Endothelial cell of umbilical vein (primary cell): ENCODE measurements at regions not wholly inside any gene's neighbourhood (a gene's known extent, or its start where the extent isn't known, plus 50 kb on each side); places are given as distances from the start of the nearest gene placed in this dataset.

Experiments used
- BruUV-seq: library from RNA; stranded (reverse); fragments of 400-500 nt; replicated peaks from 2 replicates; lab custom pipeline; 2021; lab: Mats Ljungman, UMichigan
- CTCF ChIA-PET: fragments of 300-600, 350-600 bp; sonication (Branson Sonifier 250); formaldehyde crosslinking; loops from one replicate; lab custom pipeline; 2021; ENCODE audit warnings: antibody characterized with exemption, inconsistent platforms; lab: Charles Lee
- POLR2A ChIA-PET: fragments of 300-600, 350-600 bp; sonication (Branson Sonifier 250); formaldehyde crosslinking; loops from one replicate; lab custom pipeline; 2021; ENCODE audit warnings: antibody characterized with exemption, inconsistent platforms; lab: Charles Lee
- DNase-seq: peaks from one replicate; pipeline ENCODE4 v3.0.0-alpha.2; 2011; ENCODE audit warnings: low read depth, low spot score
- FAIRE-seq: peaks from 2 replicates; lab custom pipeline; 2011; peaks lifted over from hg19 to GRCh38; lab: Jason Lieb, UNC
- H2AFZ ChIP-seq: 2 replicates; pipeline ENCODE4 v1.6.0; 2012; ENCODE audit warnings: low read depth, low read length, control low read depth, inconsistent platforms
- H3K27ac ChIP-seq: 2 replicates; pipeline ENCODE4 v1.5.1; 2011; ENCODE audit warnings: low read depth, mild to moderate bottlenecking, control low read depth, low read length, moderate library complexity; ENCODE audit not compliant: insufficient read depth
- H3K27me3 ChIP-seq, 2 experiments: 2 replicates each; pipeline versions ENCODE4 v1.6.0 to v1.6.1; 2011; ENCODE audit warnings: low read length in 2 of 2, mixed read lengths in 1 of 2; ENCODE audit not compliant: control insufficient read depth in 2 of 2, insufficient read depth in 2 of 2
- H3K36me3 ChIP-seq, 2 experiments: 2 replicates in 1 of 2; 3 replicates in 1 of 2; pipeline ENCODE4 v1.5.1; 2011; ENCODE audit warnings: low read length in 2 of 2, mild to moderate bottlenecking in 1 of 2, moderate library complexity in 1 of 2; ENCODE audit not compliant: control insufficient read depth in 2 of 2, insufficient read depth in 2 of 2; ENCODE audit errors: extremely low read depth in 1 of 2
- H3K4me1 ChIP-seq: 3 replicates; pipeline ENCODE4 v1.5.1; 2011; ENCODE audit warnings: mild to moderate bottlenecking, low read length; ENCODE audit not compliant: control insufficient read depth, insufficient read depth; ENCODE audit errors: extremely low read depth
- H3K4me2 ChIP-seq: 2 replicates; pipeline ENCODE4 v1.6.1; 2011; ENCODE audit warnings: low read length, control low read depth, mixed read lengths; ENCODE audit not compliant: insufficient read depth
- H3K4me3 ChIP-seq, 3 experiments: fragments of 200-600 bp in 1 of 3; sonication (generic), shearing (Covaris generic) in 1 of 3; replicated peaks in 1 of 3; 2 replicates each; pipeline ENCODE4 v1.5.1; 2011 to 2016; ENCODE audit warnings: control low read depth in 3 of 3, low read length in 3 of 3, mild to moderate bottlenecking in 2 of 3, inconsistent platforms in 1 of 3, low read depth in 1 of 3, moderate library complexity in 1 of 3; ENCODE audit not compliant: insufficient read depth in 1 of 3
- H3K79me2 ChIP-seq: 2 replicates; pipeline ENCODE4 v1.6.0; 2012; ENCODE audit warnings: low read length, inconsistent platforms; ENCODE audit not compliant: control insufficient read depth, insufficient read depth
- H3K9ac ChIP-seq: replicated peaks from 2 replicates; pipeline ENCODE3; 2011; ENCODE audit warnings: low read length, control low read depth; ENCODE audit not compliant: insufficient read depth; ENCODE audit errors: extremely low read depth
- H3K9me1 ChIP-seq: replicated peaks from 3 replicates; pipeline ENCODE4 v1.6.0; 2011; ENCODE audit warnings: mild to moderate bottlenecking, low read length; ENCODE audit not compliant: control insufficient read depth, insufficient read depth; ENCODE audit errors: extremely low read depth
- H3K9me3 ChIP-seq: replicated peaks from 2 replicates; pipeline ENCODE4 v1.5.1; 2012; ENCODE audit warnings: low read length, inconsistent platforms; ENCODE audit not compliant: control insufficient read depth, insufficient read depth
- H4K20me1 ChIP-seq: replicated peaks from 2 replicates; pipeline ENCODE3; 2011; ENCODE audit warnings: mild to moderate bottlenecking, low read length; ENCODE audit not compliant: control insufficient read depth, insufficient read depth; ENCODE audit errors: extremely low read depth
- EZH2 ChIP-seq: IDR thresholded peaks from 2 replicates; pipeline ENCODE4 v1.6.1; 2012; ENCODE audit warnings: borderline replicate concordance, low read depth, mild to moderate bottlenecking, moderate library complexity, low read length, inconsistent platforms; ENCODE audit not compliant: severe bottlenecking
- FOS ChIP-seq: IDR thresholded peaks from 2 replicates; pipeline ENCODE4 v1.6.1; 2011; ENCODE audit warnings: mild to moderate bottlenecking, low read length, moderate library complexity, borderline replicate concordance; ENCODE audit not compliant: insufficient read depth
- GATA2 ChIP-seq: IDR thresholded peaks from 2 replicates; pipeline ENCODE4 v1.7.0; 2011; ENCODE audit warnings: low read depth, mild to moderate bottlenecking, moderate library complexity, mixed read lengths, low read length; ENCODE audit not compliant: insufficient read length, insufficient read depth
- JUN ChIP-seq: IDR thresholded peaks from 2 replicates; pipeline ENCODE4 v1.6.1; 2011; ENCODE audit warnings: borderline replicate concordance, low read depth; ENCODE audit not compliant: insufficient read length, insufficient read depth
- MAX ChIP-seq: IDR thresholded peaks from 2 replicates; pipeline ENCODE4 v1.6.1; 2011; ENCODE audit not compliant: insufficient read depth, insufficient read length
- MYC ChIP-seq: IDR thresholded peaks from one replicate; pipeline ENCODE4 v1.6.1; 2011; ENCODE audit warnings: mild to moderate bottlenecking, low read depth, low read length
- POLR2A ChIP-seq: IDR thresholded peaks from 2 replicates; pipeline ENCODE4 v1.6.1; 2012; ENCODE audit warnings: low read depth, mild to moderate bottlenecking, control low read depth, low read length
- POLR2AphosphoS5 ChIP-seq: IDR thresholded peaks from 2 replicates; pipeline ENCODE4 v1.6.1; 2012; ENCODE audit warnings: low read depth, mild to moderate bottlenecking, control low read depth, low read length, moderate library complexity; ENCODE audit not compliant: insufficient read depth
- dilution Hi-C: fragments of 300-500 bp; cut with MboI; formaldehyde crosslinking; loops from one replicate; pipeline ENCODE4 v1.15.0; 2019; ENCODE audit warnings: low sequenced_read_pairs; ENCODE audit not compliant: extremely low pct_ligation_motif_present
- intact Hi-C: fragments of 100-400 bp; cut with micrococcal nuclease; formaldehyde crosslinking; loops from one replicate; pipeline ENCODE4 v1.10.0; 2022
- TF ChIP-seq, protein P1 (sequence below), 2 donors: IDR thresholded peaks; 1 replicate in 1 of 2; 2 replicates in 1 of 2; pipeline ENCODE4 v1.5.1; 2011; ENCODE audit warnings: low read length in 2 of 2, mild to moderate bottlenecking in 2 of 2, moderate library complexity in 2 of 2, control low read depth in 1 of 2, inconsistent platforms in 1 of 2, low read depth in 1 of 2; ENCODE audit not compliant: insufficient read depth in 1 of 2; ENCODE audit errors: extremely low read depth in 1 of 2

DNA sequence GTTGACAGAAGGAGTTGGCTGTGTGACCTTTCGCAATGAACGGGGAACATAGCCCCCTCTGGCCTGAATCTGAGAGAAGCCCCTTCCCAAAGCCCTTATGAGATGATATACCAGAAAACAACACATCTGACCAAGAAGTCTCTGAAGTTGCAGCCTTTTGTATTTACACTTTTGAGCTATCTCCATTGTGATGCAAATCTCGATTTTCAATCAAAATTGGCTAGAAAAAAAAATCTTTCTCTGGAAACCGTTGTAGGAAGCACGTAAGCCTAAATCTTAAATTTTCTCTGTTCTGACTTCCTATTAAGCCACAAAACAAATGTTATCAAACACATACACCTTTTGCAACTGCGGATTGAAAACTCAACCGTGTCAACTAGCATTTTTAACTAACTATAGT is 71.4 kb upstream of the OLIG2 start:
- no TSS peak for BruUV-seq
- H3K9me3 ChIP-seq: no peaks in the 10 kb centered on the region
- H3K9ac ChIP-seq: no peak overlapping the region
- H3K27me3 ChIP-seq: peaks cover 39 to 62% of the 10 kb centered on the region in 2 experiments
- no peak overlapping the region for H3K4me3 ChIP-seq
- ChIA-PET POLR2A (no interaction called here), CTCF (interaction anchor here (4.3 kb wide), 1 partner anchor 14 kb away, joined by 22 read pairs; no protein-coding TSS in a partner anchor)
- intact Hi-C loops (no loop called here), dilution Hi-C loops (no loop called here)
- no peak overlapping the region for H3K27ac ChIP-seq
- H4K20me1 ChIP-seq: no peaks in the 10 kb centered on the region
- no peak overlapping the region for H3K4me2 ChIP-seq
- TF ChIP-seq POLR2AphosphoS5: no peak
- no peak for TF ChIP-seq POLR2A
- no peak for TF ChIP-seq GATA2
- TF ChIP-seq, protein P1, sequence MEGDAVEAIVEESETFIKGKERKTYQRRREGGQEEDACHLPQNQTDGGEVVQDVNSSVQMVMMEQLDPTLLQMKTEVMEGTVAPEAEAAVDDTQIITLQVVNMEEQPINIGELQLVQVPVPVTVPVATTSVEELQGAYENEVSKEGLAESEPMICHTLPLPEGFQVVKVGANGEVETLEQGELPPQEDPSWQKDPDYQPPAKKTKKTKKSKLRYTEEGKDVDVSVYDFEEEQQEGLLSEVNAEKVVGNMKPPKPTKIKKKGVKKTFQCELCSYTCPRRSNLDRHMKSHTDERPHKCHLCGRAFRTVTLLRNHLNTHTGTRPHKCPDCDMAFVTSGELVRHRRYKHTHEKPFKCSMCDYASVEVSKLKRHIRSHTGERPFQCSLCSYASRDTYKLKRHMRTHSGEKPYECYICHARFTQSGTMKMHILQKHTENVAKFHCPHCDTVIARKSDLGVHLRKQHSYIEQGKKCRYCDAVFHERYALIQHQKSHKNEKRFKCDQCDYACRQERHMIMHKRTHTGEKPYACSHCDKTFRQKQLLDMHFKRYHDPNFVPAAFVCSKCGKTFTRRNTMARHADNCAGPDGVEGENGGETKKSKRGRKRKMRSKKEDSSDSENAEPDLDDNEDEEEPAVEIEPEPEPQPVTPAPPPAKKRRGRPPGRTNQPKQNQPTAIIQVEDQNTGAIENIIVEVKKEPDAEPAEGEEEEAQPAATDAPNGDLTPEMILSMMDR (IDR thresholded peaks at IDR 0.05; ENCODE audit: extremely low read depth in 1 of 2, insufficient read depth in 1 of 2, low read depth in 1 of 2, low read length in 2 of 2): no peak
- TF ChIP-seq JUN: no peak
- no peak for TF ChIP-seq MYC
- no peak for TF ChIP-seq EZH2
- TF ChIP-seq MAX: no peak
- no peak for TF ChIP-seq FOS
- DNase-seq: no peak
- H3K36me3 ChIP-seq: no peaks in the 10 kb centered on the region
- FAIRE-seq: no peak
- H2AFZ ChIP-seq: no peak overlapping the region
- no peaks in the 10 kb centered on the region for H3K4me1 ChIP-seq
- no peaks in the 10 kb centered on the region for H3K9me1 ChIP-seq
- H3K79me2 ChIP-seq: no peaks in the 10 kb centered on the region
